ENCODE measurements at regions not wholly inside any gene's neighbourhood (a gene's known extent, or its start where the extent isn't known, plus 50 kb on each side); places are given as distances from the start of the nearest gene placed in this dataset.
A peak's percentile ranks its signal among the peaks of the same experiment; 100 is the strongest.

- H3K4me1 ChIP-seq (ENCODE audit: insufficient read depth, low read length) = no peaks in the 10 kb centered on the region
- H3K4me3 ChIP-seq (ENCODE audit: insufficient read depth, low read length) = no peak overlapping the region
- H3K9me3 ChIP-seq (ENCODE audit: low read depth, low read length) = no peaks in the 10 kb centered on the region
- H3K36me3 ChIP-seq (ENCODE audit: insufficient read depth, low read length) = no peaks in the 10 kb centered on the region
- no peaks in the 10 kb centered on the region for H3K79me2 ChIP-seq (ENCODE audit: insufficient read depth, low read length)
- H4K20me1 ChIP-seq (ENCODE audit: insufficient read depth, low read length) = no peaks in the 10 kb centered on the region
- TF ChIP-seq CTCF (IDR thresholded peaks at IDR 0.05; ENCODE audit: extremely low read depth, low read depth, low read length) = no peak
- no peak overlapping the region for H2AFZ ChIP-seq (ENCODE audit: low read length)
- peak; percentile 21 for DNase-seq (ENCODE audit: insufficient read length, low spot score, missing footprints)
- no peak overlapping the region for H3K4me2 ChIP-seq (ENCODE audit: insufficient read depth, low read length)
- H3K27ac ChIP-seq (ENCODE audit: low read depth, low read length) = no peak overlapping the region
- H3K27me3 ChIP-seq (ENCODE audit: insufficient read depth, low read length) = no peaks in the 10 kb centered on the region
Measured at GRCh38 chr11:134584001-134584561, 172.0 kb upstream of the B3GAT1 start.

GRCh38 chr11:134583397-134583990, 171.5 kb upstream of the B3GAT1 start:
- Histone ChIP-seq H3K79me2 (ENCODE audit: insufficient read depth, low read length) (no peaks in the 10 kb centered on the region), H3K4me1 (ENCODE audit: insufficient read depth, low read length) (no peaks in the 10 kb centered on the region), H2AFZ (ENCODE audit: low read length) (no peak overlapping the region), H3K4me2 (ENCODE audit: insufficient read depth, low read length) (no peak overlapping the region), H3K27me3 (ENCODE audit: insufficient read depth, low read length) (no peaks in the 10 kb centered on the region), H3K4me3 (ENCODE audit: insufficient read depth, low read length) (no peak overlapping the region), H3K27ac (ENCODE audit: low read depth, low read length) (no peak overlapping the region), H3K9me3 (ENCODE audit: low read depth, low read length) (no peaks in the 10 kb centered on the region), H4K20me1 (ENCODE audit: insufficient read depth, low read length) (no peaks in the 10 kb centered on the region), H3K36me3 (ENCODE audit: insufficient read depth, low read length) (no peaks in the 10 kb centered on the region)
- DNase-seq (ENCODE audit: insufficient read length, low spot score, missing footprints) = no peak
- TF ChIP-seq CTCF (IDR thresholded peaks at IDR 0.05; ENCODE audit: extremely low read depth, low read depth, low read length) = no peak

GRCh38 chr11:134582770-134583095, 170.7 kb upstream of the B3GAT1 start:
- Histone ChIP-seq H3K27me3 (ENCODE audit: insufficient read depth, low read length) (no peaks in the 10 kb centered on the region), H3K36me3 (ENCODE audit: insufficient read depth, low read length) (no peaks in the 10 kb centered on the region), H3K27ac (ENCODE audit: low read depth, low read length) (no peak overlapping the region), H3K79me2 (ENCODE audit: insufficient read depth, low read length) (no peaks in the 10 kb centered on the region), H3K4me1 (ENCODE audit: insufficient read depth, low read length) (no peaks in the 10 kb centered on the region), H3K9me3 (ENCODE audit: low read depth, low read length) (no peaks in the 10 kb centered on the region), H3K4me2 (ENCODE audit: insufficient read depth, low read length) (no peak overlapping the region), H4K20me1 (ENCODE audit: insufficient read depth, low read length) (no peaks in the 10 kb centered on the region), H3K4me3 (ENCODE audit: insufficient read depth, low read length) (no peak overlapping the region), H2AFZ (ENCODE audit: low read length) (no peak overlapping the region)
- peak; percentile 31 for DNase-seq (ENCODE audit: insufficient read length, low spot score, missing footprints)
- TF ChIP-seq CTCF (IDR thresholded peaks at IDR 0.05; ENCODE audit: extremely low read depth, low read depth, low read length) = no peak

GRCh38 chr11:134581966-134582769, 170.1 kb upstream of the B3GAT1 start:
- no peaks in the 10 kb centered on the region for H3K9me3 ChIP-seq (ENCODE audit: low read depth, low read length)
- H3K27ac ChIP-seq (ENCODE audit: low read depth, low read length) = no peak overlapping the region
- no peaks in the 10 kb centered on the region for H3K36me3 ChIP-seq (ENCODE audit: insufficient read depth, low read length)
- TF ChIP-seq CTCF (IDR thresholded peaks at IDR 0.05; ENCODE audit: extremely low read depth, low read depth, low read length) = no peak
- no peaks in the 10 kb centered on the region for H3K27me3 ChIP-seq (ENCODE audit: insufficient read depth, low read length)
- H4K20me1 ChIP-seq (ENCODE audit: insufficient read depth, low read length) = no peaks in the 10 kb centered on the region
- no peak overlapping the region for H3K4me3 ChIP-seq (ENCODE audit: insufficient read depth, low read length)
- no peaks in the 10 kb centered on the region for H3K4me1 ChIP-seq (ENCODE audit: insufficient read depth, low read length)
- no peak overlapping the region for H3K4me2 ChIP-seq (ENCODE audit: insufficient read depth, low read length)
- no peak overlapping the region for H2AFZ ChIP-seq (ENCODE audit: low read length)
- DNase-seq (ENCODE audit: insufficient read length, low spot score, missing footprints) = no peak
- no peaks in the 10 kb centered on the region for H3K79me2 ChIP-seq (ENCODE audit: insufficient read depth, low read length)

Data from osteoblast (primary cell).